K562 (cell line): ENCODE measurements at regions not wholly inside any gene's neighbourhood (a gene's known extent, or its start where the extent isn't known, plus 50 kb on each side); places are given as distances from the start of the nearest gene placed in this dataset.

Experiments used
- ATAC-seq: fragments of 200-7000 bp; cut with Tn5 transposase; 3 replicates; pipeline ENCODE4 v1.9.1; 2020; ENCODE audit warnings: moderate library complexity
- BruUV-seq: library from RNA; stranded (reverse); fragments of 400-500 nt; replicated peaks from 2 replicates; lab custom pipeline; 2021; lab: Mats Ljungman, UMichigan
- CTCF ChIA-PET: fragments of 300-600 bp; formaldehyde crosslinking; extraction: SDS; loops from one replicate; lab custom pipeline; 2021; ENCODE audit warnings: low intra/inter-chr PET ratio; lab: Yijun Ruan, JAX
- POLR2A ChIA-PET: fragments of 300-600, 350-650 bp; sonication (Branson Sonifier 250); formaldehyde crosslinking; extraction: SDS; loops from one replicate; lab custom pipeline; 2021; ENCODE audit warnings: antibody characterized with exemption, inconsistent platforms; lab: Yijun Ruan, JAX
- DNase-seq, 4 experiments: peaks; one replicate each; pipeline versions ENCODE4 v3.0.0 to v3.0.0-alpha.2; 2011 to 2018; ENCODE audit warnings: low spot score in 3 of 4, mixed read lengths in 3 of 4; ENCODE audit errors: extremely low read depth in 1 of 4
- FAIRE-seq: peaks from 2 replicates; lab custom pipeline; 2011; peaks lifted over from hg19 to GRCh38; lab: Jason Lieb, UNC
- H2AFZ ChIP-seq: 2 replicates; pipeline ENCODE4 v1.6.0; 2011; ENCODE audit warnings: low read depth, low read length, control low read depth, inconsistent platforms
- H3K27ac ChIP-seq: fragments of 200-600 bp; 3 replicates; pipeline ENCODE4 v1.8.0; 2011; ENCODE audit warnings: low read depth, mild to moderate bottlenecking, control low read depth, inconsistent platforms, low read length, moderate library complexity, mixed read lengths; ENCODE audit errors: extremely low read depth
- H3K27me3 ChIP-seq, 2 experiments: fragments of 300-600 bp in 1 of 2; 2 replicates in 1 of 2; 3 replicates in 1 of 2; pipeline versions ENCODE4 v1.6.0 to v1.8.0; 2011; ENCODE audit warnings: inconsistent platforms in 2 of 2, low read length in 2 of 2, mild to moderate bottlenecking in 1 of 2, mixed read lengths in 1 of 2, moderate library complexity in 1 of 2; ENCODE audit not compliant: control insufficient read depth in 2 of 2, insufficient read depth in 2 of 2
- H3K36me3 ChIP-seq: fragments of 300-600 bp; 3 replicates; pipeline ENCODE4 v1.8.0; 2011; ENCODE audit warnings: mild to moderate bottlenecking, low read length, inconsistent platforms; ENCODE audit not compliant: control insufficient read depth, insufficient read depth
- H3K4me1 ChIP-seq, 2 experiments: fragments of 200-600 bp in 1 of 2; replicated peaks in 1 of 2; 2 replicates in 1 of 2; 3 replicates in 1 of 2; pipeline versions ENCODE4 v1.5.1 to v1.8.0; 2011; ENCODE audit warnings: inconsistent platforms in 2 of 2, low read length in 2 of 2, mild to moderate bottlenecking in 1 of 2, mixed read lengths in 1 of 2, moderate library complexity in 1 of 2; ENCODE audit not compliant: control insufficient read depth in 2 of 2, insufficient read depth in 2 of 2
- H3K4me2 ChIP-seq: 2 replicates; pipeline ENCODE4 v1.6.1; 2011; ENCODE audit warnings: low read length, control low read depth, inconsistent platforms, mixed read lengths; ENCODE audit not compliant: insufficient read depth
- H3K4me3 ChIP-seq: fragments of 200-600 bp; sonication (generic), shearing (Covaris generic); 2 replicates; pipeline ENCODE4 v1.5.1; 2016; ENCODE audit warnings: control low read depth, inconsistent platforms
- H3K79me2 ChIP-seq: fragments of 200-600 bp; 3 replicates; pipeline ENCODE4 v1.8.0; 2011; ENCODE audit warnings: low read length, inconsistent platforms; ENCODE audit not compliant: control insufficient read depth, insufficient read depth
- H3K9ac ChIP-seq, 2 experiments: 2 replicates each; pipeline versions ENCODE4 v1.6.0 to v1.6.1; 2011; ENCODE audit warnings: low read depth in 2 of 2, low read length in 2 of 2, control low read depth in 1 of 2, inconsistent platforms in 1 of 2, mild to moderate bottlenecking in 1 of 2, mixed read lengths in 1 of 2; ENCODE audit not compliant: insufficient read depth in 1 of 2
- H3K9me1 ChIP-seq: one replicate; pipeline ENCODE4 v1.6.0; 2011; ENCODE audit warnings: inconsistent platforms, mild to moderate bottlenecking, low read length, moderate library complexity; ENCODE audit not compliant: control insufficient read depth, insufficient read depth
- H3K9me3 ChIP-seq: replicated peaks from 2 replicates; pipeline ENCODE4 v1.5.1; 2011; ENCODE audit warnings: low read depth, low read length, inconsistent platforms; ENCODE audit not compliant: control insufficient read depth, insufficient read depth
- H4K20me1 ChIP-seq: replicated peaks from 2 replicates; pipeline ENCODE4 v1.6.1; 2011; ENCODE audit warnings: low read length, inconsistent platforms, mixed read lengths; ENCODE audit not compliant: control insufficient read depth, insufficient read depth
- ADNP ChIP-seq: fragments of 200-800 bp; sonication (Bioruptor generic); IDR thresholded peaks from 2 replicates; pipeline ENCODE4 v1.6.1; 2016; ENCODE audit warnings: missing genetic modification characterization, missing compliant biosample characterization
- CBFA2T2 ChIP-seq: fragments of 450-650 bp; conservative IDR thresholded peaks from 2 replicates; pipeline ENCODE4 v1.6.1; 2017; ENCODE audit warnings: mild to moderate bottlenecking
- TRIM24 ChIP-seq, 2 experiments: fragments of 450-650 bp; IDR thresholded peaks; 2 replicates each; pipeline ENCODE4 v1.6.1; 2016
- TSC22D4 ChIP-seq: fragments of 450-650 bp; IDR thresholded peaks from 2 replicates; pipeline ENCODE4 v1.6.1; 2016; ENCODE audit warnings: missing genetic modification characterization, missing biosample characterization, control low read depth
- ZNF146 ChIP-seq: IDR thresholded peaks from one replicate; pipeline ENCODE4 v1.6.1; 2018; ENCODE audit warnings: missing compliant biosample characterization; ENCODE audit not compliant: unreplicated experiment
- ZNF445 ChIP-seq: fragments of 250-450 bp; sonication (Bioruptor Pico); IDR thresholded peaks from 2 replicates; pipeline ENCODE4 v1.4.0; 2020; ENCODE audit warnings: low read depth, mild to moderate bottlenecking, moderate library complexity
- WGBS: fragments of 100-300 bp; shearing (Covaris generic); methylation state at CpG from one replicate; pipeline ENCODE4 v1.1.6; 2016; ENCODE audit warnings: low coverage, mixed read lengths; ENCODE audit not compliant: insufficient coverage; ENCODE audit errors: missing lambda C conversion rate; 5-methylcytosine and 5-hydroxymethylcytosine counted together
- in situ Hi-C: fragments of 300-500 bp; cut with MboI; formaldehyde crosslinking; loops from 4 replicates; pipeline ENCODE4 v1.15.0; 2018; ENCODE audit warnings: inconsistent platforms, mixed read lengths
- intact Hi-C: fragments of 100-400 bp; cut with micrococcal nuclease; formaldehyde crosslinking; loops from 2 replicates; pipeline ENCODE4 v1.14.2; 2022
- TF ChIP-seq, protein P1 (sequence below), 2 experiments: fragments of 200-800 bp in 1 of 2; sonication (Bioruptor generic) in 1 of 2; sonication (generic) in 1 of 2; formaldehyde crosslinking in 1 of 2; IDR thresholded peaks in 1 of 2; conservative IDR thresholded peaks in 1 of 2; 2 replicates each; pipeline versions ENCODE4 v1.5.0 to v1.6.1; 2016 to 2020; ENCODE audit warnings: missing compliant biosample characterization in 1 of 2, missing genetic modification characterization in 1 of 2, missing genetic modification reagents in 1 of 2
- TF ChIP-seq, protein P2 (sequence below): IDR thresholded peaks from 3 replicates; pipeline ENCODE4 v1.6.1; 2011; ENCODE audit warnings: borderline replicate concordance, mild to moderate bottlenecking; ENCODE audit not compliant: insufficient read length, insufficient read depth
- TF ChIP-seq, protein P3 (sequence below): sonication (generic); formaldehyde crosslinking; IDR thresholded peaks from 2 replicates; pipeline ENCODE4 v1.8.1; 2022; ENCODE audit warnings: missing genetic modification reagents
- TF ChIP-seq, protein P4 (sequence below), 3 experiments: fragments of 200-800 bp in 1 of 3; fragments of 250-450 bp in 1 of 3; fragments of 450-650 bp in 1 of 3; sonication (Bioruptor Pico) in 1 of 3; sonication (Bioruptor generic) in 1 of 3; formaldehyde crosslinking in 1 of 3; IDR thresholded peaks; 2 replicates each; pipeline versions ENCODE4 v1.6.1 to v1.8.0; 2016 to 2022; ENCODE audit warnings: mild to moderate bottlenecking in 2 of 3, missing genetic modification characterization in 2 of 3, missing compliant biosample characterization in 1 of 3, moderate library complexity in 1 of 3
- TF ChIP-seq, protein P5 (sequence below): fragments of 450-650 bp; formaldehyde crosslinking; IDR thresholded peaks from 2 replicates; pipeline ENCODE4 v1.4.0; 2020; ENCODE audit warnings: mild to moderate bottlenecking, moderate library complexity

DNA sequence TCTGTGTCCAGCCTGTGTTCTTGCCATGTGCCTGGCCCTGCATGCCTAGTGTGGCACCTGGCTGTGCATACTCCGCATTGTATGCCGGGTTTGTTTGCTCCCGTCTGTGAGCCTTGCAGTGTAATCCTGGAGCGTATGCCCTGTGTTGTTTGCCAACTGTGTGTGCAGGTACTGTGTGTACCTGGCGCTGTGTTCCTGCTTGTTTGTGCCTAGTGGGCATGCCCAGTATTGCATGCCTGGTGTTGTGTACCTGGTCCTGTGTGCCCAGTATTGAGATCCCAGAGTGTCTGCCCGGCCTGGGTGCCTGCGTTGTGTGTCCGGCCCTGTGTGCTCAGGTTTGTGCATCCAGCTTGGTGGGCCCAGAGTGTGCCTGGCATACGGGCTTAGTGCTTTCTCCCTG is 54.5 kb upstream of the CHRNA7 start:
- CTCF ChIA-PET, result no interaction called here
- POLR2A ChIA-PET, result no interaction called here
- TF ChIP-seq, protein P1, sequence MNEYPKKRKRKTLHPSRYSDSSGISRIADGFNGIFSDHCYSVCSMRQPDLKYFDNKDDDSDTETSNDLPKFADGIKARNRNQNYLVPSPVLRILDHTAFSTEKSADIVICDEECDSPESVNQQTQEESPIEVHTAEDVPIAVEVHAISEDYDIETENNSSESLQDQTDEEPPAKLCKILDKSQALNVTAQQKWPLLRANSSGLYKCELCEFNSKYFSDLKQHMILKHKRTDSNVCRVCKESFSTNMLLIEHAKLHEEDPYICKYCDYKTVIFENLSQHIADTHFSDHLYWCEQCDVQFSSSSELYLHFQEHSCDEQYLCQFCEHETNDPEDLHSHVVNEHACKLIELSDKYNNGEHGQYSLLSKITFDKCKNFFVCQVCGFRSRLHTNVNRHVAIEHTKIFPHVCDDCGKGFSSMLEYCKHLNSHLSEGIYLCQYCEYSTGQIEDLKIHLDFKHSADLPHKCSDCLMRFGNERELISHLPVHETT (CRISPR knock-in tag; conservative IDR thresholded peaks at IDR 0.05 in 1 of 2, IDR thresholded peaks at IDR 0.05 in 1 of 2), result no peak
- no peak for TF ChIP-seq CBFA2T2
- no peak for TF ChIP-seq ZNF445 (CRISPR knock-in tag)
- TF ChIP-seq ZNF146 (CRISPR knock-in tag), result no peak
- TF ChIP-seq TSC22D4, result no peak
- no peak for TF ChIP-seq TRIM24 (IDR thresholded peaks at IDR 0.05)
- TF ChIP-seq, protein P2, sequence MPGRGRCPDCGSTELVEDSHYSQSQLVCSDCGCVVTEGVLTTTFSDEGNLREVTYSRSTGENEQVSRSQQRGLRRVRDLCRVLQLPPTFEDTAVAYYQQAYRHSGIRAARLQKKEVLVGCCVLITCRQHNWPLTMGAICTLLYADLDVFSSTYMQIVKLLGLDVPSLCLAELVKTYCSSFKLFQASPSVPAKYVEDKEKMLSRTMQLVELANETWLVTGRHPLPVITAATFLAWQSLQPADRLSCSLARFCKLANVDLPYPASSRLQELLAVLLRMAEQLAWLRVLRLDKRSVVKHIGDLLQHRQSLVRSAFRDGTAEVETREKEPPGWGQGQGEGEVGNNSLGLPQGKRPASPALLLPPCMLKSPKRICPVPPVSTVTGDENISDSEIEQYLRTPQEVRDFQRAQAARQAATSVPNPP, result no peak
- TF ChIP-seq, protein P3, sequence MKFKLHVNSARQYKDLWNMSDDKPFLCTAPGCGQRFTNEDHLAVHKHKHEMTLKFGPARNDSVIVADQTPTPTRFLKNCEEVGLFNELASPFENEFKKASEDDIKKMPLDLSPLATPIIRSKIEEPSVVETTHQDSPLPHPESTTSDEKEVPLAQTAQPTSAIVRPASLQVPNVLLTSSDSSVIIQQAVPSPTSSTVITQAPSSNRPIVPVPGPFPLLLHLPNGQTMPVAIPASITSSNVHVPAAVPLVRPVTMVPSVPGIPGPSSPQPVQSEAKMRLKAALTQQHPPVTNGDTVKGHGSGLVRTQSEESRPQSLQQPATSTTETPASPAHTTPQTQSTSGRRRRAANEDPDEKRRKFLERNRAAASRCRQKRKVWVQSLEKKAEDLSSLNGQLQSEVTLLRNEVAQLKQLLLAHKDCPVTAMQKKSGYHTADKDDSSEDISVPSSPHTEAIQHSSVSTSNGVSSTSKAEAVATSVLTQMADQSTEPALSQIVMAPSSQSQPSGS (CRISPR knock-in tag), result no peak
- no peak for TF ChIP-seq ADNP (tag)
- TF ChIP-seq, protein P4, sequence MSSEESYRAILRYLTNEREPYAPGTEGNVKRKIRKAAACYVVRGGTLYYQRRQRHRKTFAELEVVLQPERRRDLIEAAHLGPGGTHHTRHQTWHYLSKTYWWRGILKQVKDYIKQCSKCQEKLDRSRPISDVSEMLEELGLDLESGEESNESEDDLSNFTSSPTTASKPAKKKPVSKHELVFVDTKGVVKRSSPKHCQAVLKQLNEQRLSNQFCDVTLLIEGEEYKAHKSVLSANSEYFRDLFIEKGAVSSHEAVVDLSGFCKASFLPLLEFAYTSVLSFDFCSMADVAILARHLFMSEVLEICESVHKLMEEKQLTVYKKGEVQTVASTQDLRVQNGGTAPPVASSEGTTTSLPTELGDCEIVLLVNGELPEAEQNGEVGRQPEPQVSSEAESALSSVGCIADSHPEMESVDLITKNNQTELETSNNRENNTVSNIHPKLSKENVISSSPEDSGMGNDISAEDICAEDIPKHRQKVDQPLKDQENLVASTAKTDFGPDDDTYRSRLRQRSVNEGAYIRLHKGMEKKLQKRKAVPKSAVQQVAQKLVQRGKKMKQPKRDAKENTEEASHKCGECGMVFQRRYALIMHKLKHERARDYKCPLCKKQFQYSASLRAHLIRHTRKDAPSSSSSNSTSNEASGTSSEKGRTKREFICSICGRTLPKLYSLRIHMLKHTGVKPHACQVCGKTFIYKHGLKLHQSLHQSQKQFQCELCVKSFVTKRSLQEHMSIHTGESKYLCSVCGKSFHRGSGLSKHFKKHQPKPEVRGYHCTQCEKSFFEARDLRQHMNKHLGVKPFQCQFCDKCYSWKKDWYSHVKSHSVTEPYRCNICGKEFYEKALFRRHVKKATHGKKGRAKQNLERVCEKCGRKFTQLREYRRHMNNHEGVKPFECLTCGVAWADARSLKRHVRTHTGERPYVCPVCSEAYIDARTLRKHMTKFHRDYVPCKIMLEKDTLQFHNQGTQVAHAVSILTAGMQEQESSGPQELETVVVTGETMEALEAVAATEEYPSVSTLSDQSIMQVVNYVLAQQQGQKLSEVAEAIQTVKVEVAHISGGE (CRISPR knock-in tag; IDR thresholded peaks at IDR 0.05), result no peak
- TF ChIP-seq, protein P5, sequence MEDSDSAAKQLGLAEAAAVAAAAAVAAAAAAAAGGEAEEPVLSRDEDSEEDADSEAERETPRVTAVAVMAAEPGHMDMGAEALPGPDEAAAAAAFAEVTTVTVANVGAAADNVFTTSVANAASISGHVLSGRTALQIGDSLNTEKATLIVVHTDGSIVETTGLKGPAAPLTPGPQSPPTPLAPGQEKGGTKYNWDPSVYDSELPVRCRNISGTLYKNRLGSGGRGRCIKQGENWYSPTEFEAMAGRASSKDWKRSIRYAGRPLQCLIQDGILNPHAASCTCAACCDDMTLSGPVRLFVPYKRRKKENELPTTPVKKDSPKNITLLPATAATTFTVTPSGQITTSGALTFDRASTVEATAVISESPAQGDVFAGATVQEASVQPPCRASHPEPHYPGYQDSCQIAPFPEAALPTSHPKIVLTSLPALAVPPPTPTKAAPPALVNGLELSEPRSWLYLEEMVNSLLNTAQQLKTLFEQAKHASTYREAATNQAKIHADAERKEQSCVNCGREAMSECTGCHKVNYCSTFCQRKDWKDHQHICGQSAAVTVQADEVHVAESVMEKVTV (CRISPR knock-in tag), result no peak

More for the DNA sequence above, 54.5 kb upstream of the CHRNA7 start:
- FAIRE-seq (no peak), ATAC-seq (no peak), DNase-seq (no peak)
- Histone ChIP-seq H3K9ac (no peak overlapping the region), H3K36me3 (no peaks in the 10 kb centered on the region), H2AFZ (no peak overlapping the region), H3K4me3 (no peak overlapping the region), H3K4me2 (no peak overlapping the region), H3K79me2 (no peaks in the 10 kb centered on the region), H3K9me3 (no peaks in the 10 kb centered on the region), H3K27me3 (peaks cover 0 to 4% of the 10 kb centered on the region in 2 experiments; a peak in 1 of 5 replicates), H3K27ac (no peak overlapping the region), H3K9me1 (no peaks in the 10 kb centered on the region), H4K20me1 (no peaks in the 10 kb centered on the region), H3K4me1 (peaks cover 0 to 4% of the 10 kb centered on the region in 2 experiments; a peak in 2 of 5 replicates)
- intact Hi-C loops (loop anchor here (5.0 to 10.0 kb wide), 2 partner anchors 329 to 541 kb away; no protein-coding TSS in a partner anchor), in situ Hi-C loops (loop anchor here (25.0 kb wide), 1 partner anchor 1714 kb away; no protein-coding TSS in a partner anchor)
- no TSS peak for BruUV-seq
- WGBS, result 5% methylated on average over 9 of the region's 9 CpGs
